ENCODE measurements at regions not wholly inside any gene's neighbourhood (a gene's known extent, or its start where the extent isn't known, plus 50 kb on each side); places are given as distances from the start of the nearest gene placed in this dataset.

DNA sequence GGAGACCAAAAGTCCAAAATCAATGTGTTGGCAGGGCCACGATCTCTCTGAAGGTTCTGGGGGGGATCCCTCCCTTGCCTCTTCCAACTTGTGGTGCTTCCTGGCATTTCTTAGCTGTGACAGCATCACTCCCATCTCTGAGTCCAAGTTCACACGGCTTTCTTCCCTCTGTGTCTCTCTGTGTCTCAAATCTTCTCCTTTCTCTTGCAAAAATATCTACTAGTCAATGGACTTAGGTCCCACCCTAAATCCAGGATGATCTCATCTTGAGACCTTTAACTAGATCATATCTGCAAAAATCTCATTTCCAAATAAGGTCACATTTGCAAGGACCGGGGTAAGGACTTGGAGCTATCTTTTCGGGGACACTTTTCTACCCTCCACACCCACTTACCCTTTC lies 186.1 kb downstream of the HSD17B3 start:
- H3K9me3 ChIP-seq = peaks cover 0 to 4% (median 0%) of the 10 kb centered on the region in 4 donors
- DNase-seq (ENCODE audit: extremely low spot score) = no peak
- WGBS = 72% methylated on average over 4 of the region's 4 CpGs

DNA sequence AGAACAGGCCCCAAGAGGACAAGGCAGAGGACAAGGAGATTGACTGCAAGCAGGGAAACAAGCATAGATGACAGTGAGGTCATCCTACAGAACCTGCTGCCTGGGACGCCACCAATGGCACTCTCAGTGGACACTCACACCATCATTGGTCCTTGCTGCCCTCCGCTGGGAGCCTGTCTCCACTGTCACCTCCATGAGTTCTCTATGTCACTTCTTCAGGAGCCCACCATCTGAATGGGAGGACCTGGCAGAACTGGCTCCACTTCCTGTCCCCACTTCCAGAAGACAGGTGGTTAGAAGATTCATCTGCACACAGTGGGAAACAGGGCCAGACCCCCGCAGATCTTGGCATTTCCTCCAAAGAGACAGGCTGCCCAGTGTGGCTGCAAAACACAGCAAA lies 188.9 kb downstream of the HSD17B3 start:
- TF ChIP-seq POLR2AphosphoS5 (IDR thresholded peaks at IDR 0.05) (no peak), CTCF (IDR thresholded peaks at IDR 0.05) (no peak), POLR2A (IDR thresholded peaks at IDR 0.05; ENCODE audit: low read depth) (no peak), EP300 (IDR thresholded peaks at IDR 0.05) (no peak)
- Histone ChIP-seq H3K27ac (replicated peaks in 1 of 4) (no peak overlapping the region), H3K27me3 (no peaks in the 10 kb centered on the region), H3K4me1 (peaks cover 0 to 36% (median 28%) of the 10 kb centered on the region in 4 donors), H3K9me3 (no peaks in the 10 kb centered on the region), H3K4me3 (no peak overlapping the region), H3K36me3 (no peaks in the 10 kb centered on the region)
- intact Hi-C loops (cut with DNase I) = no loop called here
- no peak for DNase-seq (ENCODE audit: extremely low spot score)
- WGBS = 93% methylated on average over 3 of the region's 3 CpGs

More for the DNA sequence above, 186.1 kb downstream of the HSD17B3 start:
- H3K4me1 ChIP-seq = peaks cover 0 to 21% (median 18%) of the 10 kb centered on the region in 4 donors
- no peaks in the 10 kb centered on the region for H3K27me3 ChIP-seq
- H3K4me3 ChIP-seq = no peak overlapping the region
- intact Hi-C loops (cut with DNase I) = no loop called here
- TF ChIP-seq EP300 (IDR thresholded peaks at IDR 0.05) (no peak), POLR2A (IDR thresholded peaks at IDR 0.05; ENCODE audit: low read depth) (no peak), CTCF (IDR thresholded peaks at IDR 0.05) (no peak), POLR2AphosphoS5 (IDR thresholded peaks at IDR 0.05) (no peak)
- peak overlapping the region in 1 of 4 donors; percentile 53 for H3K27ac ChIP-seq (replicated peaks in 1 of 4)
- H3K36me3 ChIP-seq = no peaks in the 10 kb centered on the region

DNA sequence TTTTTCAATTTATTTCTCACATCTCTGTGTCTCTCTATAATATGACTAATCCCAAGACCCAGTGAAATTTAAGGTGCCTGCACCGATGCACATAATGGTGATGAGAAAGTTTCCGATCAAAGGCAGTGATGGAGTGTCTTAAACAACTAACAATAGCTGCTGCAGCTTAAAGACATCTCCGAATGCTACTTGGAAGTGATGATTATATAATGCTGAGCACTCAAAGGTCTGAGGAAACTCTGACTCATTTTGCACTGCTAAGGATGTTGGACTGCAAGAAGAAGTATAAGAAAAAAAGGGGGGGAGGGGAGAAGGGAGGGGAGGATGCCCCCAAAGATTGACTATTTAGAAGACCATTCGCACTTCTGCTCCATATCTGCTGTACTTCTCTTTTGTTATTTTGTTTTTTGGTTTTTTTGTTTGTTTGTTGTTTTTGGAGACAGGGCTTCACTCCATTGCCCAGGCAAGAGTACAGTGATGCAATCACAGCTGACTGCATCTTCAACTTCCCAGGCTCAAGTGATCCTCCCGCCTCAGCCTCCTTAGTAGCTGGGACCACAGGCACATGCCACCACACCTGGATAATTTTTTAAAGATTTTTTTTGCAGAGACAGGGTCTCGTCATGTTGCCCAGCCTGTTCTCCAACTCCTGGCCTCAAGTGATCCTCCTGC lies 192.2 kb downstream of the HSD17B3 start:
- intact Hi-C loops (cut with DNase I) = no loop called here
- no peak for DNase-seq (ENCODE audit: extremely low spot score)
- Histone ChIP-seq H3K4me1 (peaks cover 0 to 17% (median 10%) of the 10 kb centered on the region in 4 donors), H3K27ac (replicated peaks in 1 of 4) (no peak overlapping the region), H3K4me3 (no peak overlapping the region), H3K27me3 (no peaks in the 10 kb centered on the region), H3K9me3 (peaks cover 0 to 20% (median 11%) of the 10 kb centered on the region in 4 donors), H3K36me3 (no peaks in the 10 kb centered on the region)
- no peak for TF ChIP-seq CTCF (IDR thresholded peaks at IDR 0.05)
- TF ChIP-seq POLR2AphosphoS5 (IDR thresholded peaks at IDR 0.05) = peak in 1 of 2 donors; percentile 36
- TF ChIP-seq EP300 (IDR thresholded peaks at IDR 0.05) = no peak
- 47% methylated on average over 6 of the region's 6 CpGs for WGBS

GRCh38 chr9:96108691-96109380 lies 193.1 kb downstream of the HSD17B3 start:
- no peak for TF ChIP-seq EP300 (IDR thresholded peaks at IDR 0.05)
- TF ChIP-seq POLR2A (IDR thresholded peaks at IDR 0.05; ENCODE audit: low read depth) = no peak
- no peak for TF ChIP-seq POLR2AphosphoS5 (IDR thresholded peaks at IDR 0.05)
- no peak for TF ChIP-seq CTCF (IDR thresholded peaks at IDR 0.05)
- Histone ChIP-seq H3K27ac (replicated peaks in 1 of 4) (no peak overlapping the region), H3K4me3 (no peak overlapping the region), H3K4me1 (peaks cover 0 to 17% (median 10%) of the 10 kb centered on the region in 4 donors), H3K36me3 (no peaks in the 10 kb centered on the region), H3K27me3 (no peaks in the 10 kb centered on the region), H3K9me3 (peaks cover 0 to 30% (median 17%) of the 10 kb centered on the region in 4 donors)
- DNase-seq (ENCODE audit: extremely low spot score) = no peak
- WGBS = 86% methylated on average over 8 of the region's 8 CpGs
- intact Hi-C loops (cut with DNase I) = no loop called here

All from esophagus muscularis mucosa (tissue), 4 donors.